HG03442 (cell line): ENCODE measurements at regions not wholly inside any gene's neighbourhood (a gene's known extent, or its start where the extent isn't known, plus 50 kb on each side); places are given as distances from the start of the nearest gene placed in this dataset.

Experiments used
- ATAC-seq: cut with Tn5 transposase; IDR thresholded peaks from one replicate; pipeline ENCODE4 v1.9.1; 2021; ENCODE audit warnings: mild to moderate bottlenecking, moderate library complexity; ENCODE audit not compliant: unreplicated experiment

- no peak for ATAC-seq
Measured at GRCh38 chr3:7897655-7898054, 604.0 kb upstream of the LMCD1 start.

GRCh38 chr3:7913283-7913682, 588.3 kb upstream of the LMCD1 start:
- ATAC-seq = no peak

- no peak for ATAC-seq
Measured at GRCh38 chr3:7915356-7915755, 586.3 kb upstream of the LMCD1 start.

- no peak for ATAC-seq
Measured at GRCh38 chr3:7917443-7918151, 584.0 kb upstream of the LMCD1 start.

GRCh38 chr3:7920211-7920610, 581.4 kb upstream of the LMCD1 start:
- no peak for ATAC-seq

- ATAC-seq = no peak
Measured at GRCh38 chr3:7924228-7924627, 577.4 kb upstream of the LMCD1 start.

GRCh38 chr3:7927015-7927414, 574.6 kb upstream of the LMCD1 start:
- no peak for ATAC-seq

- no peak for ATAC-seq
Measured at GRCh38 chr3:7927864-7928263, 573.8 kb upstream of the LMCD1 start.

GRCh38 chr3:7929319-7929889, 572.2 kb upstream of the LMCD1 start:
- no peak for ATAC-seq

- no peak for ATAC-seq
Measured at GRCh38 chr3:7934362-7934761, 567.3 kb upstream of the LMCD1 start.

GRCh38 chr3:7947930-7948329, 553.7 kb upstream of the LMCD1 start:
- no peak for ATAC-seq

GRCh38 chr3:7950890-7951289, 550.7 kb upstream of the LMCD1 start:
- ATAC-seq = no peak

- no peak for ATAC-seq
Measured at GRCh38 chr3:7953449-7954014, 548.1 kb upstream of the LMCD1 start.

GRCh38 chr3:7957024-7957423, 544.6 kb upstream of the LMCD1 start:
- ATAC-seq = no peak

- no peak for ATAC-seq
Measured at GRCh38 chr3:7959094-7959493, 542.5 kb upstream of the LMCD1 start.

- ATAC-seq = no peak
Measured at GRCh38 chr3:7960601-7961000, 541.0 kb upstream of the LMCD1 start.

GRCh38 chr3:7962301-7962700, 539.3 kb upstream of the LMCD1 start:
- ATAC-seq = no peak

- ATAC-seq = no peak
Measured at GRCh38 chr3:7964899-7965298, 536.7 kb upstream of the LMCD1 start.

- ATAC-seq = no peak
Measured at GRCh38 chr3:7973006-7973405, 528.6 kb upstream of the LMCD1 start.

- ATAC-seq = peak; percentile 61
Measured at GRCh38 chr3:7977245-7978086, 524.2 kb upstream of the LMCD1 start.

- no peak for ATAC-seq
Measured at GRCh38 chr3:7978087-7978422, 523.6 kb upstream of the LMCD1 start.

GRCh38 chr3:7982126-7982525, 519.5 kb upstream of the LMCD1 start:
- ATAC-seq = no peak
